Large intestine (tissue), 3 donors: ENCODE measurements at regions not wholly inside any gene's neighbourhood (a gene's known extent, or its start where the extent isn't known, plus 50 kb on each side); places are given as distances from the start of the nearest gene placed in this dataset.

Source experiments
- DNase-seq, 2 donors: peaks; one replicate each; pipeline versions ENCODE4 v3.0.0 to v3.0.0-alpha.2; 2013
- H3K27ac ChIP-seq: one replicate; pipeline ENCODE4 v1.5.1; 2013; ENCODE audit warnings: low read length
- H3K27me3 ChIP-seq: 2 replicates; pipeline ENCODE4 v1.6.1; 2013; ENCODE audit warnings: low read length; ENCODE audit not compliant: control insufficient read depth, insufficient read depth
- H3K36me3 ChIP-seq: 2 replicates; pipeline ENCODE4 v1.6.1; 2013; ENCODE audit warnings: low read length; ENCODE audit not compliant: control insufficient read depth, insufficient read depth
- H3K4me1 ChIP-seq: one replicate; pipeline ENCODE4 v1.6.1; 2013; ENCODE audit warnings: low read length; ENCODE audit not compliant: control insufficient read depth, insufficient read depth
- H3K4me3 ChIP-seq: one replicate; pipeline ENCODE4 v1.5.1; 2013; ENCODE audit warnings: low read length
- H3K9me3 ChIP-seq: one replicate; pipeline ENCODE4 v1.6.1; 2013; ENCODE audit warnings: mild to moderate bottlenecking, low read depth, low read length, moderate library complexity; ENCODE audit not compliant: control insufficient read depth
- WGBS: methylation state at CpG from one replicate; pipeline ENCODE4 v1.1.5; 2013; ENCODE audit warnings: low lambda C conversion rate; ENCODE audit not compliant: insufficient coverage; 5-methylcytosine and 5-hydroxymethylcytosine counted together

- DNase-seq: no peak
- Histone ChIP-seq H3K36me3 (no peaks in the 10 kb centered on the region), H3K4me3 (no peak overlapping the region), H3K4me1 (no peaks in the 10 kb centered on the region), H3K27ac (no peak overlapping the region), H3K9me3 (no peaks in the 10 kb centered on the region), H3K27me3 (no peaks in the 10 kb centered on the region)
- 100% methylated on average over 2 of the region's 9 CpGs for WGBS
These were observed 174.4 kb upstream of the PRLR start for GRCh38 chr5:35404701-35405100.

GRCh38 chr5:35393901-35394300, 163.6 kb upstream of the PRLR start:
- WGBS: no CpG with 5 or more reads among the region's 4 CpGs
- no peaks in the 10 kb centered on the region for H3K4me1 ChIP-seq
- no peak for DNase-seq
- no peaks in the 10 kb centered on the region for H3K9me3 ChIP-seq
- H3K36me3 ChIP-seq: no peaks in the 10 kb centered on the region
- no peak overlapping the region for H3K27ac ChIP-seq
- H3K27me3 ChIP-seq: no peaks in the 10 kb centered on the region
- no peak overlapping the region for H3K4me3 ChIP-seq

GRCh38 chr5:35384658-35385057, 154.4 kb upstream of the PRLR start:
- no peaks in the 10 kb centered on the region for H3K36me3 ChIP-seq
- DNase-seq: no peak
- no peaks in the 10 kb centered on the region for H3K4me1 ChIP-seq
- H3K9me3 ChIP-seq: no peaks in the 10 kb centered on the region
- H3K4me3 ChIP-seq: no peak overlapping the region
- WGBS: no CpG with 5 or more reads among the region's 2 CpGs
- H3K27me3 ChIP-seq: no peaks in the 10 kb centered on the region
- no peak overlapping the region for H3K27ac ChIP-seq

- no peak overlapping the region for H3K4me3 ChIP-seq
- H3K27ac ChIP-seq: no peak overlapping the region
- no peaks in the 10 kb centered on the region for H3K9me3 ChIP-seq
- H3K27me3 ChIP-seq: no peaks in the 10 kb centered on the region
- no peak for DNase-seq
- 83% methylated on average over 1 of the region's 3 CpGs for WGBS
- no peaks in the 10 kb centered on the region for H3K4me1 ChIP-seq
- H3K36me3 ChIP-seq: no peaks in the 10 kb centered on the region
These were observed 152.8 kb upstream of the PRLR start for GRCh38 chr5:35383041-35383440.

- 92% methylated on average over 2 of the region's 4 CpGs for WGBS
These were observed 147.4 kb upstream of the PRLR start for GRCh38 chr5:35377653-35378052.

GRCh38 chr5:35374584-35374983, 144.3 kb upstream of the PRLR start:
- peak in 1 of 2 donors; percentile 53 for DNase-seq
- Histone ChIP-seq H3K4me3 (no peak overlapping the region), H3K9me3 (no peaks in the 10 kb centered on the region), H3K4me1 (peaks cover 2% of the 10 kb centered on the region), H3K27me3 (no peaks in the 10 kb centered on the region), H3K36me3 (no peaks in the 10 kb centered on the region), H3K27ac (no peak overlapping the region)

More at GRCh38 chr5:35377653-35378052, 147.4 kb upstream of the PRLR start:
- Histone ChIP-seq H3K4me3 (no peak overlapping the region), H3K27me3 (no peaks in the 10 kb centered on the region), H3K9me3 (no peaks in the 10 kb centered on the region), H3K27ac (no peak overlapping the region), H3K36me3 (no peaks in the 10 kb centered on the region), H3K4me1 (peaks cover 2% of the 10 kb centered on the region)
- no peak for DNase-seq

- no peaks in the 10 kb centered on the region for H3K9me3 ChIP-seq
- H3K4me3 ChIP-seq: no peak overlapping the region
- no peaks in the 10 kb centered on the region for H3K27me3 ChIP-seq
- no peak overlapping the region for H3K27ac ChIP-seq
- peaks cover 2% of the 10 kb centered on the region for H3K4me1 ChIP-seq
- H3K36me3 ChIP-seq: no peaks in the 10 kb centered on the region
- 50% methylated on average over 1 of the region's 3 CpGs for WGBS
- DNase-seq: peak in 1 of 2 donors; percentile 45
These were observed 143.0 kb upstream of the PRLR start for GRCh38 chr5:35373249-35373648.

- Histone ChIP-seq H3K4me3 (no peak overlapping the region), H3K36me3 (no peaks in the 10 kb centered on the region), H3K9me3 (no peaks in the 10 kb centered on the region), H3K27ac (peak overlapping the region; percentile 27), H3K4me1 (peaks cover 2% of the 10 kb centered on the region), H3K27me3 (no peaks in the 10 kb centered on the region)
- WGBS: 57% methylated on average over 1 of the region's 2 CpGs
- DNase-seq: no peak
These were observed 142.2 kb upstream of the PRLR start for GRCh38 chr5:35372482-35372881.

GRCh38 chr5:35371951-35372426, 141.7 kb upstream of the PRLR start:
- no peak overlapping the region for H3K4me3 ChIP-seq
- H3K27me3 ChIP-seq: no peaks in the 10 kb centered on the region
- peaks cover 2% of the 10 kb centered on the region for H3K4me1 ChIP-seq
- no CpG with 5 or more reads among the region's 1 CpG for WGBS
- H3K36me3 ChIP-seq: no peaks in the 10 kb centered on the region
- peak; percentile 84 to 90 for DNase-seq
- H3K27ac ChIP-seq: peak overlapping the region; percentile 37
- no peaks in the 10 kb centered on the region for H3K9me3 ChIP-seq

GRCh38 chr5:35370871-35371270, 140.6 kb upstream of the PRLR start:
- H3K4me3 ChIP-seq: no peak overlapping the region
- no peaks in the 10 kb centered on the region for H3K27me3 ChIP-seq
- no peak for DNase-seq
- H3K4me1 ChIP-seq: peaks cover 2% of the 10 kb centered on the region
- H3K9me3 ChIP-seq: no peaks in the 10 kb centered on the region
- no peak overlapping the region for H3K27ac ChIP-seq
- no CpG with 5 or more reads among the region's 2 CpGs for WGBS
- H3K36me3 ChIP-seq: no peaks in the 10 kb centered on the region

GRCh38 chr5:35369965-35370790, 139.9 kb upstream of the PRLR start:
- 94% methylated on average over 2 of the region's 7 CpGs for WGBS
- Histone ChIP-seq H3K27ac (no peak overlapping the region), H3K27me3 (no peaks in the 10 kb centered on the region), H3K4me1 (peaks cover 2% of the 10 kb centered on the region), H3K36me3 (no peaks in the 10 kb centered on the region), H3K4me3 (no peak overlapping the region), H3K9me3 (no peaks in the 10 kb centered on the region)
- peak in 1 of 2 donors; percentile 20 for DNase-seq
